IPS-18c (cell line): ENCODE measurements at regions not wholly inside any gene's neighbourhood (a gene's known extent, or its start where the extent isn't known, plus 50 kb on each side); places are given as distances from the start of the nearest gene placed in this dataset.

Experiments used
- H3K4me3 ChIP-seq: 2 replicates; pipeline ENCODE4 v1.7.0; 2013; ENCODE audit warnings: low read depth, mild to moderate bottlenecking, low read length, moderate library complexity; ENCODE audit not compliant: insufficient read depth
- H3K9me3 ChIP-seq: one replicate; pipeline ENCODE4 v1.6.1; 2013; ENCODE audit warnings: mild to moderate bottlenecking, low read length, moderate library complexity; ENCODE audit not compliant: control insufficient read depth, insufficient read depth

DNA sequence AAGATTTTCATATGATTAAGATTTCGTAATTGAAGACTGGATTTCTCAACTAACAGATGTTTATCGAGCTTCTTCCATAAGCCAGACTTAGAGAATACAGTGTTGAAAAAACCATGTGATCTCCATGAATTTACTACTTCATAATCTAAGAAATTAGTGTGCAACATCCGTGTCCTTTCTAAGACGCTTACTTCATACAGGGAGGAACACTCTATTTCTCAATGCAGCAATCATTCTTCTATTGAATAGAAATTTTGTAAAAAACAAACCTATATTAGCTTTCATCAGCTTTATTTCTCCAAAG, 946.3 kb downstream of the KCNJ2 start:
- no peak overlapping the region for H3K4me3 ChIP-seq
- H3K9me3 ChIP-seq: no peaks in the 10 kb centered on the region

GRCh38 chr17:71117466-71117865, 948.1 kb downstream of the KCNJ2 start:
- Histone ChIP-seq H3K4me3 (no peak overlapping the region), H3K9me3 (no peaks in the 10 kb centered on the region)

DNA sequence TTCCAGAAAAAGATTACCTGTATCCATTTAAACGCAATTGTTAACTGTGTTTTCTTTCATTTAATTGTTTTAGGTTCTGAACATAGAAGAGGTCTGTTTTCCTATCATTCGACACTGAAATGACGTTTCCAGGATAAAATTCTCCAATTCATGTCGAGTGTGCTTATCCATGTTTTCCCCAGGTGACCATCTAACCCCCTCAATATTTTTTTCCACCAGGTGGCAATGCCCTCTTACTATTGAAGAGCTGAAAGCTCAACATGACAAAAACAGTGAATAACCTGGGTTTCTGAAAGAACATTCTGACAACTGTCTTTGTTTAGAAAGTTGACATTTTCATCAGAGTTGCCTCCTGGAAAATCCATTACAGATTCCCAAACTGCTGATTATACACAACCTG, 948.7 kb downstream of the KCNJ2 start:
- H3K9me3 ChIP-seq: no peaks in the 10 kb centered on the region

GRCh38 chr17:71127416-71127815, 958.1 kb downstream of the KCNJ2 start:
- no peak overlapping the region for H3K4me3 ChIP-seq
- peaks cover 2% of the 10 kb centered on the region for H3K9me3 ChIP-seq

More for the DNA sequence above, 948.7 kb downstream of the KCNJ2 start:
- H3K4me3 ChIP-seq: no peak overlapping the region

DNA sequence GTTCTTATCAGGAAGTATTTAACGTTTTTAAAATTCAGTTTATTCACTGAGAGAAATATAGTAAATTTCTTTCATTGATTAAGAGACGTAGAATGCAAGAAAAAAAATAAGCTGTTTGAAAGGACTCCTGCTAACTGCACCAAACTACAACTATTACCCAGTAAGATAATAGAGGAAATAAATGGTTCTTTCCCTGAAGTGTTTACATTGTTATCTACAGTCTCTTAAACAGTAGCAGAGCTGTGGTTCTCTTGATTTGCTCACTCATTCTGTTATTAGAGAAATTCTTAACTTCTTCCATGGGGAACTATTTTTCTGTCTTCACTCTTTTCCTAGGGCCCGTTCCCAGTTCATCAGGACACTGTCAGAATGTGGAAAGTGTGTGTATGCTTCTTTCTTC, 973.0 kb downstream of the KCNJ2 start:
- H3K9me3 ChIP-seq: peaks cover 2% of the 10 kb centered on the region
- no peak overlapping the region for H3K4me3 ChIP-seq

- Histone ChIP-seq H3K4me3 (no peak overlapping the region), H3K9me3 (no peaks in the 10 kb centered on the region)
These were observed 975.3 kb upstream of the SOX9 start for GRCh38 chr17:71145486-71145885.

GRCh38 chr17:71147906-71148305, 972.9 kb upstream of the SOX9 start:
- Histone ChIP-seq H3K4me3 (no peak overlapping the region), H3K9me3 (no peaks in the 10 kb centered on the region)

GRCh38 chr17:71149607-71150006, 971.2 kb upstream of the SOX9 start:
- Histone ChIP-seq H3K4me3 (no peak overlapping the region), H3K9me3 (no peaks in the 10 kb centered on the region)

DNA sequence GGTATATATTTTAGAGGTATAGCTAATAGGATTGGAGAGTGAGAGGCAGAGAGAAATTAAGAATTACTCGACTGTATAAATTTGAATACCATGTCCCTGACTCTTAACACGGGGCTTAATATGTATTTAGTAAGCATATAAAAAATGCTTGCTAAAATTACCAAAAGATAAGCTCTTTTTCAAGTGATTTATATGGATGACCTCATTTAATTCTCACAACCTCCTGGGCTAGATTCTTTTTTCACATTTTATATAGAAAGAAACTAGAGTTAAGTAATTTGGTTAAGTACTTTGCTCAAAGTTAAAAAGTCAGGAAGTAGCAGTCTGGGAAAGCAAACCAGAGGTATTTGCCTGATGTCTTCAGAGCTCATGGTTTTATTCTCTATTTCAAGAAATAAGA, 963.5 kb upstream of the SOX9 start:
- H3K9me3 ChIP-seq: peaks cover 2% of the 10 kb centered on the region
- H3K4me3 ChIP-seq: no peak overlapping the region

- H3K4me3 ChIP-seq: no peak overlapping the region
These were observed 962.4 kb upstream of the SOX9 start for GRCh38 chr17:71158437-71158836.

DNA sequence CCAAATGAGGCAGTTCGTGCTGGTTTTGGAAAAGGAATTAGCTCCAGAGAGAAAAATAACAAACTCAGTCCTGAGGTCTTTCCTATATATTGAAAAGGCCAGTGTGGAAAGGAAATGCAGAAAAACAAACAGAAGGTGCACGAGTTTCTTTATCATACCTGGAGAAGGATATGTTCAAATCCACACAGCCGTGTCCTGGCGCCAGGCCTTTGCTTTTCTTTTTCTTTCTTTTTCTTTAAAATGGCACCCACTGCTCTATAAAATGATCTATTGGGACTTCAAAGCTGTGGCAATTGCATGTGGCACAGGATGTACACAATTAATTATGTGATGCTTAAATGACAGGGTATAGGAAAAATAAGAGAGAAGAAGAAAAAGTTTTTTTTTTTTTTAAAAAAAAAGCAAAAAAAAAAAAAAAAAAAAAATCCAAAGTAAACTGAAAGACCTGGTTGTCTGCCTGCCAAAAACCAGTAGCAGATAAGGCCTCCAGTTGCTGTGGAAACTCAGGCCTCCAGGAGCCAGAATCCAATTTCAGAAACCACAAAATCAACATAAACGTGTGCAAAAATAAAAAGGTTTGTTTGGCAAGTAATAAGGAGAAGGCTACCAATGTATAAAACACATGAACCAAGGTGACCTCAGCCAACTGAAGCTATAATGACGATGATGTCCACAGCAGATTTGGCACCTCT, 957.6 kb upstream of the SOX9 start:
- Histone ChIP-seq H3K9me3 (no peaks in the 10 kb centered on the region), H3K4me3 (no peak overlapping the region)

More at GRCh38 chr17:71158437-71158836, 962.4 kb upstream of the SOX9 start:
- peaks cover 2% of the 10 kb centered on the region for H3K9me3 ChIP-seq

DNA sequence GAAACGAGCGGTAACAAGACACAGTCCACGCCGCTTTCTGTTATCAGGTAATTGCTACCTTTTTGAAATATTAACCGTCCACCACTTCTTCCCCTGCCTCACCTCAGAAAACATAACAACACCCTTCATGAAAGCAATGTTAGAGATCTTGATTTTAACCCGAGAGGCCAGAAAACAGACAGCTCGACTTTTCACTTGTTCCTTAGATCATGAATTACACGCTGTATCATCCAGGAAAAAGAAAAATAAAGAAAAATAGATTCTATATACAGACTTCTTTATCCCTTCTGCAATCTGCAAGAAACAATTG, 957.1 kb upstream of the SOX9 start:
- H3K9me3 ChIP-seq: no peaks in the 10 kb centered on the region
- H3K4me3 ChIP-seq: no peak overlapping the region

DNA sequence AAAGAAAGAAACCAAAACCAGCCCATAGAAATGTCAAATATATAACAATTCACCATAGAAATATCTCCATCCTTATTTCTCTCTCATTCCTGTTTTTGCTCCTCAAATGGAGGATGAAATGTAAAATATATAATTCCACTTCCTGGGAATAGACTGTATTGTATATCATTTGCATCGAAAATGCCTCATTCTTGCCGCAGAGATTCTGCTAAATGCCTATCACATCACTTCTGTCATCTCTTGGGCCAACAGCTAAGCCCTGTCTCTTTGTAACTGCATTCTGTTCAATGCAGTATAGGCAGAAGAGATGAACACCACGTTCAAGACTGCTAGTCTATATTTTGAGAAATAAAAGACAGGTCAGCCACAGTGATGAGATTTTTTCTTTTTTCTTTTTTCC, 956.3 kb upstream of the SOX9 start:
- no peak overlapping the region for H3K4me3 ChIP-seq
- H3K9me3 ChIP-seq: no peaks in the 10 kb centered on the region

GRCh38 chr17:71166311-71166710, 954.5 kb upstream of the SOX9 start:
- H3K9me3 ChIP-seq: no peaks in the 10 kb centered on the region
- H3K4me3 ChIP-seq: no peak overlapping the region

- Histone ChIP-seq H3K4me3 (no peak overlapping the region), H3K9me3 (no peaks in the 10 kb centered on the region)
These were observed 952.6 kb upstream of the SOX9 start for GRCh38 chr17:71168053-71168741.

- Histone ChIP-seq H3K4me3 (no peak overlapping the region), H3K9me3 (no peaks in the 10 kb centered on the region)
These were observed 950.8 kb upstream of the SOX9 start for GRCh38 chr17:71170070-71170469.

DNA sequence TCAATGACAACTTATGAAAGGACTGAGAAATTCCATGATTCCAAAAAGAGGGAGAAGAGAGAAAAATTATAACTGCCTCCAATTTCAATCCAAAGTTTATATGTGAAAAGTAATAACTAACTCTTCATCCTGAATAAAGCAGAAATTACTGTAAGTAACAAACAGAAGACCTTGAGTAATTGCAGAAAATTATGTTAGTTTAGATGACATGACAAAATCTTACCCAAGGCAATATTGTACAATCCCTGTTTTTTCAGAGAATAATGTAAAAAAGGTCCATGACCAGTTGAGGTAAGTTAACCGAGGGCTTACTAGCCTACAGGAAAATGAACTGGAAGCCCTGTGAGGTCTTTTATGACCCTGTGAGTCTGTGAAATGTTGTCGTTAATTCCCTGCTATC, 949.5 kb upstream of the SOX9 start:
- no peaks in the 10 kb centered on the region for H3K9me3 ChIP-seq
- H3K4me3 ChIP-seq: no peak overlapping the region

DNA sequence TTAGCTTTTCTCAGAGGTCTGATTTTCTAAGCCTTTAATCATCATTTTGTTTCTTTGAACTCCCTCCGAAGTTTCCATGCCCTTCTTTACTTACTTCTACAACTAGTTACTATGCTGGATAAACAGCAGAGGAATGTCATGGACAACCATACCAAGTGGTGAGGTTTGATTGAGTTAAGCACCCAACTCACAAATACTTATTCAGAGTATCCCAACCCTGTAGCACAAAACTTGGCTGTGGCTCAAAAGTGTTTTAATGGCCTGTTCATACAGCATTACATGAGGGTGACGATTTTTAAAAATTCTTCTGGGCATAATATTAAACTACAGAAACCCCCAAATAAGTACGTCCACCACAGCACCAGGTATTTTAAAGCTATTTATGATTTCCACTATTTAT, 946.8 kb upstream of the SOX9 start:
- no peak overlapping the region for H3K4me3 ChIP-seq
- H3K9me3 ChIP-seq: no peaks in the 10 kb centered on the region

GRCh38 chr17:71176331-71176730, 944.5 kb upstream of the SOX9 start:
- H3K9me3 ChIP-seq: no peaks in the 10 kb centered on the region
- no peak overlapping the region for H3K4me3 ChIP-seq
